NCI-H146 treated with DMSO at 0.1 percent for 48 hours (cell line): ENCODE measurements at regions not wholly inside any gene's neighbourhood (a gene's known extent, or its start where the extent isn't known, plus 50 kb on each side); places are given as distances from the start of the nearest gene placed in this dataset.

Experiments
- DNase-seq: peaks from one replicate; lab custom pipeline; 2025; ENCODE audit not compliant: unreplicated experiment; lab: John Stamatoyannopoulos, UW

GRCh38 chr11:26777372-26777808 lies 55.5 kb upstream of the SLC5A12 start:
- DNase-seq = no peak

- DNase-seq = no peak
Measured at GRCh38 chr11:26778000-26778757, 56.3 kb upstream of the SLC5A12 start.

DNA sequence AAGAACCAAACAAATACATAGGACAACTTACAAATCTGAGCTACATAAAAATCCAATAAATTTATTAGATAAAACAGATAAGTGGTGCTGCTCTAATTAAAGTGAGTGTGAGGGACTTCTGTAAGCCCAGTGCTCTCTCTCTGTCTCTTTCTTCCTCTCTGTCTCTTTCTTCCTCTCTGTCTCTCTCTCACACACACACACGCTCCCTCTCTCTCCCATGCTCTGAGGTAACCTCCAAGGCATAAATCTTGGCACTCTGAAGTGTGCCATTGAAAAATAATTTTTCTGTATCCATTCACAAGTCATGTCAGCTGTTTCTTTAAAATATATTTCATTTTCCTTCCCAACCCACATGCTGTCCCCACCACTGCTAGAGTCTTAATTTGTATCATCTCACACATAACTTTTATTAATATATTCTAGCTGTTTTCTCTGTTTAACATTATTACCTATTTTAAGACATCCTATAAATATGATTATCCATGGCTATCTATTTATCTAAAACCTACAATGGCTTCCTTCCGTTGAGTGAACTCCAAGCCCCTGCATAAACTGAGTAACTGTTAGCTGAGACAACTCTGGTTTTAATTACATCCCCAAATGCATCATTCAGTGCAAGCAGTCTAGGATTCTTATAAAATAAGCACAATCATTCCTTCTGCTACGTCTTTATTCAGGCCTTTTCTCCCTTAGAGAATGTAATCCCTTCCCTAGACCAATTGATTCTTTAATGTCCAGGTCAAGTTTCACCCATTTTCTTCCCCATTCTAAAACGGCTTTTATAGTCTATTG lies 57.4 kb upstream of the SLC5A12 start:
- DNase-seq = no peak

GRCh38 chr11:26780376-26781085 lies 58.7 kb upstream of the SLC5A12 start:
- no peak for DNase-seq

GRCh38 chr11:26782220-26782965 lies 60.5 kb upstream of the SLC5A12 start:
- no peak for DNase-seq

- no peak for DNase-seq
Measured at GRCh38 chr11:26783997-26784396, 62.1 kb upstream of the SLC5A12 start.

DNA sequence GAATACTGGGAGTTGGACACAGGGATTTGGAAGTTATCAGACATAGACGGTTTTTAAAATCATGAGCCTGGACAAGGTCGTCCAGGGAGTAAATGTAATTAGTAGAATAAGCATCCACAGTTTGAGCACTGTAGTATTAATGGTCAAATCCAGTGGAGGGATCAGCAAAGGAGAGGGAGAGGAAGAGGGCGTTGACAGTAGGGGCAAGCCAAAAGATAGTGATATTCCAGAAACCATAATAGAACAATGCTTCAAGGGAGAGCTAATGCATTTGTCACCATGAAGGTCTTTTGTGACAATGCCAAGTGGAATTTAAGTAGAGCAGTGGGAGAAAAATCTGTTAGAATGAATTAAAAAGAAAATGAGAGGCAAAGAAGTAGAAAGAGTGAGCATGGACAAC lies 68.9 kb upstream of the SLC5A12 start:
- DNase-seq = no peak

DNA sequence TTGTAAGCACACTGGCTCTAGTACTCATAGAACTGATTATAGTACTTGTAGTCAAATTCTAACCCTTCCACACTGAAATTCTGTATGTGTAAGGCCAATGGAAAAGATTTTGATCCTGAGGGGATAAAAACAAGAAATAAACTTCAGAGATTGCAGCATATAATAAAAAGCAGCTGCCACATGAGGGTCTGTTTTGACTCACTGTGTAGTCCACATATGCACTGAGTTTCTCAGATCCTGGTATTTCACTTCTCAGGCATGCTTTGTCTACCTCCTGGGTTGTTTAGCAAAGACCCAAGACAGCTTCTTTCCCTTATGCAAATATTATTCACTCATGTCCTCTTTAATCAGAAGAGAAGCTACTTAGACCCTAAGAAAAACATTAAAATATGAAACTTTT lies 71.1 kb upstream of the SLC5A12 start:
- DNase-seq = no peak

- no peak for DNase-seq
Measured at GRCh38 chr11:26793487-26793886, 71.6 kb upstream of the SLC5A12 start.

DNA sequence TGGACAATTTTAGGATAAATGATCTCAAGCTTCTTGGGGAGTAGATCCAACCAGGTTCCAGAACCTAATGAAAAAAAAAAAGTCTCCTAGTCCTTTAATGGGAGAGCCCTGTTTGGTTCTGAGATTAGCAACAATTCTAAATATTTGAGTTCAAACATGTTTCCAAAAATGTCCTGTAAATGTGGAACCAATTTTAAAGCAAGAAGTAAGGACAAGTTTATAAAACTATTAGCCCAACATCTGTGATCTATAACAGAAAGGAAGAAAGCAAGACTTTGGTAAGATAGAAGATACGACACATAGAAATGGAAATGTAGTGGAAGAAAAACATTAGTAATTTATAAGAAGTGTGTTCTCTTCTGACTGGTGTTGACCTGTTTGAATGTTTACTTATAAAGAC lies 79.7 kb upstream of the SLC5A12 start:
- no peak for DNase-seq

DNA sequence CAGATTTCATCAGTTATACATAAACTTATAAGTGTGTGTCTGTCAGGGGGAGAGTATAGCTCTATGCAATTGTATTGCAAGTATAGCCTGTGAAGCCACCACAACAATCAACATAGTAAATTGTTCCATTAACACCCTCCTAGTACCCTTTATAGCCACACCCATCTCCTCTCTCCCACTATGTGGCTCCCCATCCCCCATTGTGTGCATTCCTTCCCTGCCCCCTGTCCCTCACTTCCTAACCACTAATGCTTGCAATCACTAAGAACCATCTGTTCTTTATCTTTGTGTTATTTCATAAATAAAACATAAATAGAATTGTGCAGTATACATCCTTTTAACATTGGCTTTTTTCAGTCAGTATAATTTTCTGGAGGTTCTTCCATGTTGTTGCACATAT lies 83.1 kb upstream of the SLC5A12 start:
- no peak for DNase-seq

DNA sequence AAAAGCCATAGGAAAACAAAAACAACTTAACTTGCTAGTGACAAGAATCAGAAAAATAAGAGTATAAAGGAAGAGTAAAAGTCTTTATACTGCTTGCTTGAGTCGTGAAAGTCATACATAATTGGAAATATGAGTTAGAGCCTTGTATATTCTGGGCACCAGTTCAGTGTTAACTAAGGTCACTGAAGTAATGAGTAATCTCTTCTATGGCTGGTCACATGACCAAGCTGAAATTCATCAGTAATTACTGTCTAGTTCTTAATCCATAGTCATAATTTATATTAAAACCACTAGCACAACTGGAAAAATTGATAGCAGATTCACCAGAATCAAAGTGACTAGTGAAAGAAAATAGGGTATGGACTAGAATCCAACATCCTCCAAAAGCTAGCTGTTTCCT lies 84.4 kb upstream of the SLC5A12 start:
- no peak for DNase-seq

DNA sequence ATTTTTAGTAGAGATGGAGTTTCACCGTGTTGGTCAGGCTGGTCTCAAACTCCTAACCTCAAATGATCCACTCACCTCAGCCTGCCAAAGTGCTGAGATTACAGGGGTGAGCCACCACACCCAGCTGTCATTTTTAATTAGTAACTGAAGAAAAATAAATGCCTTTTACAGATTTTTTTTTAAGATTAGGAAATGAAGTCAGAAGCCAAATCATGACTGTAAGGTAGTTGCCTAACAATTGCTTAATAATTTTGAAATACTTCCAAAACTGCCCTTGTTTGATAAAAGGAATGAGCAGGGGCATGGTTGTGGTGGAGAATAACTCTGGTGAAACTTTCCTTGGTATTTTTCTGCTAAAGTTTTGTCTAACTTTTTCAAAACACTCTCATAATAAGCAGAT lies 98.9 kb upstream of the SLC5A12 start:
- DNase-seq = no peak

GRCh38 chr11:26823963-26824362 lies 102.1 kb upstream of the SLC5A12 start:
- DNase-seq = no peak

- DNase-seq = no peak
Measured at GRCh38 chr11:26827567-26828081, 105.8 kb upstream of the SLC5A12 start.

- no peak for DNase-seq
Measured at GRCh38 chr11:26828288-26828687, 106.4 kb upstream of the SLC5A12 start.

- DNase-seq = no peak
Measured at GRCh38 chr11:26830218-26830617, 108.4 kb upstream of the SLC5A12 start.

DNA sequence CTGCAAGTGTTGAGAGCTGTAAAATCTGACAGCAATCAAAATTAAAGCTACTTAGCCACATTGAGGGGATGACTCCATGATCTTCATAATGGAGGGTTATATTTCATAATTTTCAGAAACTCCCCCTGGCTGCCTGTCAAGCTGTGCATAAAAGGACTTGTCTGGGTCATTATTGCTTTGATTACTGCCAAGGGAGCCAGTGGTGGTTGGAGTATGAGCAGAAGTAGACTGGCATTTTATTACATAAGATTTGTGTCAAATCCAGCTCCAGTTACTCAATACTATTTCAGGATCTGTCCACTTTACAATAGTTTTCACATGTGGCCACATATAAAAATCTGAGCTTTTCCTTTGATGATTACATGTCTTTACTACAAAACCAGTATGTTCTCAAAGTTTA lies 108.9 kb upstream of the SLC5A12 start:
- no peak for DNase-seq

- no peak for DNase-seq
Measured at GRCh38 chr11:26834601-26835000, 112.7 kb upstream of the SLC5A12 start.

DNA sequence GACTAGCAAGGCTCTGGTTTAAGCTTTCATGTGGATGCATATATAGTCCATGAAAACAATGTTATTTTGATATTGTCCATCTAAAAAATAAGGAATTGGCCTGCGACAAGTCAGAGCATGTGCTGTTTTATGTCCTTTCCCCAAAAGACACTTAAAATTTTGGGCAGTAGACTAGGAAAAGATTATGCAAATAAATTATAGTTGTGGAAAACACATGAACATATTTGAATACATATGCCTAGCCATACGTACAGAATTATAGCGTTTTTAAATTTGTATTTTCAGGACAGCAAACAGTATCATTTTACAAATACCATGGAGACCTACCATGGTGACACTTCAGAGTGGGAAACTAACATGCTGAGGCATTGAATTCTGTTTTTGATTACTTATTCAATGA lies 113.8 kb upstream of the SLC5A12 start:
- DNase-seq = no peak

GRCh38 chr11:26837154-26837553 lies 115.3 kb upstream of the SLC5A12 start:
- no peak for DNase-seq
